ENCODE measurements at regions not wholly inside any gene's neighbourhood (a gene's known extent, or its start where the extent isn't known, plus 50 kb on each side); places are given as distances from the start of the nearest gene placed in this dataset.
"Not testable (repeated sequence)": the region's sequence is repeated elsewhere in the genome, so short reads cannot be mapped to it uniquely, and the experiment has no call there.

GRCh38 chr3:153919773-153920172 is 201.4 kb upstream of the ARHGEF26 start:
- no peaks in the 10 kb centered on the region for H3K36me3 ChIP-seq
- H3K4me1 ChIP-seq: no peaks in the 10 kb centered on the region
- H3K4me3 ChIP-seq: no peak overlapping the region
- H3K9me3 ChIP-seq: no peaks in the 10 kb centered on the region
- no peak overlapping the region for H3K27ac ChIP-seq
- H3K27me3 ChIP-seq: no peaks in the 10 kb centered on the region
- DNase-seq (ENCODE audit: low spot score in 2 of 2): no peak
- intact Hi-C loops (cut with DNase I; ENCODE audit: low total_unique reads): no loop called here
- no peak for TF ChIP-seq CTCF (IDR thresholded peaks at IDR 0.05)
- no peak for TF ChIP-seq POLR2AphosphoS5 (IDR thresholded peaks at IDR 0.05)
- no peak for TF ChIP-seq POLR2A (IDR thresholded peaks at IDR 0.05)

GRCh38 chr3:153921826-153922225 is 199.4 kb upstream of the ARHGEF26 start:
- intact Hi-C loops (cut with DNase I; ENCODE audit: low total_unique reads): no loop called here
- Histone ChIP-seq H3K4me3 (no peak overlapping the region), H3K4me1 (no peaks in the 10 kb centered on the region), H3K27ac (no peak overlapping the region), H3K27me3 (no peaks in the 10 kb centered on the region), H3K36me3 (no peaks in the 10 kb centered on the region), H3K9me3 (no peaks in the 10 kb centered on the region)
- TF ChIP-seq POLR2A (IDR thresholded peaks at IDR 0.05) (no peak), CTCF (IDR thresholded peaks at IDR 0.05) (no peak), POLR2AphosphoS5 (IDR thresholded peaks at IDR 0.05) (no peak)
- no peak for DNase-seq (ENCODE audit: low spot score in 2 of 2)

GRCh38 chr3:153925841-153926514 is 195.2 kb upstream of the ARHGEF26 start:
- no peak for TF ChIP-seq POLR2A (IDR thresholded peaks at IDR 0.05)
- TF ChIP-seq CTCF (IDR thresholded peaks at IDR 0.05): no peak
- TF ChIP-seq POLR2AphosphoS5 (IDR thresholded peaks at IDR 0.05): no peak
- peak overlapping the region in 1 of 2 donors; percentile 43 for H3K27ac ChIP-seq
- DNase-seq (ENCODE audit: low spot score in 2 of 2): no peak
- no peaks in the 10 kb centered on the region for H3K9me3 ChIP-seq
- no peaks in the 10 kb centered on the region for H3K36me3 ChIP-seq
- intact Hi-C loops (cut with DNase I; ENCODE audit: low total_unique reads): no loop called here
- H3K27me3 ChIP-seq: no peaks in the 10 kb centered on the region
- no peak overlapping the region for H3K4me3 ChIP-seq
- H3K4me1 ChIP-seq: no peaks in the 10 kb centered on the region

GRCh38 chr3:153927107-153927506 is 194.1 kb upstream of the ARHGEF26 start:
- Histone ChIP-seq H3K27me3 (no peaks in the 10 kb centered on the region), H3K4me1 (no peaks in the 10 kb centered on the region), H3K36me3 (no peaks in the 10 kb centered on the region), H3K27ac (no peak overlapping the region), H3K9me3 (no peaks in the 10 kb centered on the region), H3K4me3 (no peak overlapping the region)
- no peak for DNase-seq (ENCODE audit: low spot score in 2 of 2)
- intact Hi-C loops (cut with DNase I; ENCODE audit: low total_unique reads): no loop called here
- TF ChIP-seq CTCF (IDR thresholded peaks at IDR 0.05) (no peak), POLR2AphosphoS5 (IDR thresholded peaks at IDR 0.05) (no peak), POLR2A (IDR thresholded peaks at IDR 0.05) (no peak)

- Histone ChIP-seq H3K27me3 (no peaks in the 10 kb centered on the region), H3K4me1 (no peaks in the 10 kb centered on the region), H3K27ac (no peak overlapping the region), H3K36me3 (no peaks in the 10 kb centered on the region), H3K4me3 (no peak overlapping the region), H3K9me3 (no peaks in the 10 kb centered on the region)
- no peak for DNase-seq (ENCODE audit: low spot score in 2 of 2)
- intact Hi-C loops (cut with DNase I; ENCODE audit: low total_unique reads): no loop called here
- TF ChIP-seq POLR2A (IDR thresholded peaks at IDR 0.05) (no peak), CTCF (IDR thresholded peaks at IDR 0.05) (no peak), POLR2AphosphoS5 (IDR thresholded peaks at IDR 0.05) (no peak)
Measured at GRCh38 chr3:153928851-153929250, 192.3 kb upstream of the ARHGEF26 start.

GRCh38 chr3:153933481-153933880 is 187.7 kb upstream of the ARHGEF26 start:
- H3K27me3 ChIP-seq; intact Hi-C loops (cut with DNase I; ENCODE audit: low total_unique reads): not testable (repeated sequence)

More at GRCh38 chr3:153933481-153933880, 187.7 kb upstream of the ARHGEF26 start:
- not testable (repeated sequence) for H3K4me3 ChIP-seq; H3K27ac ChIP-seq; H3K9me3 ChIP-seq; H3K36me3 ChIP-seq; H3K4me1 ChIP-seq; DNase-seq (ENCODE audit: low spot score in 2 of 2)

Data from breast epithelium (tissue), 4 donors.